Stomach (tissue), 4 donors: ENCODE measurements at regions not wholly inside any gene's neighbourhood (a gene's known extent, or its start where the extent isn't known, plus 50 kb on each side); places are given as distances from the start of the nearest gene placed in this dataset.

Experiments
- EP300 ChIP-seq: sonication (generic); formaldehyde crosslinking; IDR thresholded peaks from one replicate; pipeline ENCODE4 v1.6.1; 2017; ENCODE audit warnings: antibody characterized with exemption
- POLR2A ChIP-seq, 4 donors: fragments of 450-650 bp; IDR thresholded peaks; one replicate each; pipeline ENCODE4 v1.6.1; 2016; ENCODE audit warnings: antibody characterized with exemption in 4 of 4, control low read depth in 2 of 4, mild to moderate bottlenecking in 1 of 4, moderate library complexity in 1 of 4
- POLR2AphosphoS5 ChIP-seq, 3 donors: sonication (generic); formaldehyde crosslinking; IDR thresholded peaks; one replicate each; pipeline ENCODE4 v1.6.1; 2016; ENCODE audit warnings: antibody characterized with exemption in 3 of 3
- TF ChIP-seq, protein P1 (sequence below), 7 experiments: fragments of 450-650 bp in 4 of 7; fragments of 200-600 bp in 3 of 7; sonication (generic) in 3 of 7; IDR thresholded peaks; one replicate each; pipeline ENCODE4 v1.5.1; 2016 to 2019; ENCODE audit warnings: antibody characterized with exemption in 7 of 7, control low read depth in 2 of 7, mild to moderate bottlenecking in 1 of 7

DNA sequence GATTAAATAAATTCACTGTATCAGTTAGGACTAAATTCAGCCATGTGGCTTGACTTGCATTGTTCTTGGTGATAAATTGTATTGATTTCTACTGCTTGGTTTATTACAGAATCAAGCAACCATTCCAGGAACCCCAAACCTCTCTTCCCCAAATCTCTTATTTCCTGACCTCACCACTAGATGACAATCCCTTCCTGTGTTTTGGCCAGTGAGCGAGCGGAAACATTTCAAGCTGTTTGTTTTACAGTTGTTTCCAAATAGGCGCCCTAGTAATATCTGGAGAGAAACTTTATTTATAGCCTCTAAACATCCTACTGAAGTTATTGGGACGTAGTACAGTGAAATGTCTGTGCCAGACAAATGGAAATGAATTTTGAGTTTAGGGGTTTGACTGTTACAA, 161.1 kb downstream of the SNAPC1 start:
- TF ChIP-seq, protein P1, sequence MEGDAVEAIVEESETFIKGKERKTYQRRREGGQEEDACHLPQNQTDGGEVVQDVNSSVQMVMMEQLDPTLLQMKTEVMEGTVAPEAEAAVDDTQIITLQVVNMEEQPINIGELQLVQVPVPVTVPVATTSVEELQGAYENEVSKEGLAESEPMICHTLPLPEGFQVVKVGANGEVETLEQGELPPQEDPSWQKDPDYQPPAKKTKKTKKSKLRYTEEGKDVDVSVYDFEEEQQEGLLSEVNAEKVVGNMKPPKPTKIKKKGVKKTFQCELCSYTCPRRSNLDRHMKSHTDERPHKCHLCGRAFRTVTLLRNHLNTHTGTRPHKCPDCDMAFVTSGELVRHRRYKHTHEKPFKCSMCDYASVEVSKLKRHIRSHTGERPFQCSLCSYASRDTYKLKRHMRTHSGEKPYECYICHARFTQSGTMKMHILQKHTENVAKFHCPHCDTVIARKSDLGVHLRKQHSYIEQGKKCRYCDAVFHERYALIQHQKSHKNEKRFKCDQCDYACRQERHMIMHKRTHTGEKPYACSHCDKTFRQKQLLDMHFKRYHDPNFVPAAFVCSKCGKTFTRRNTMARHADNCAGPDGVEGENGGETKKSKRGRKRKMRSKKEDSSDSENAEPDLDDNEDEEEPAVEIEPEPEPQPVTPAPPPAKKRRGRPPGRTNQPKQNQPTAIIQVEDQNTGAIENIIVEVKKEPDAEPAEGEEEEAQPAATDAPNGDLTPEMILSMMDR (IDR thresholded peaks at IDR 0.05): no peak
- TF ChIP-seq POLR2A (IDR thresholded peaks at IDR 0.05) (no peak), POLR2AphosphoS5 (IDR thresholded peaks at IDR 0.05) (no peak), EP300 (no peak)
